Hepatocyte (in vitro differentiated cells): ENCODE measurements at regions not wholly inside any gene's neighbourhood (a gene's known extent, or its start where the extent isn't known, plus 50 kb on each side); places are given as distances from the start of the nearest gene placed in this dataset.

ENCODE experiments used
- DNase-seq: peaks from one replicate; pipeline ENCODE4 v3.0.0-alpha.2; 2016; ENCODE audit warnings: low spot score
- H2AFZ ChIP-seq: fragments of 200-600 bp; sonication (generic); 2 replicates; pipeline ENCODE4 v1.6.0; 2016; ENCODE audit warnings: antibody characterized with exemption, mild to moderate bottlenecking
- H3K27ac ChIP-seq: fragments of 200-600 bp; sonication (generic); 2 replicates; pipeline ENCODE4 v1.5.1; 2016; ENCODE audit warnings: mild to moderate bottlenecking
- H3K27me3 ChIP-seq: fragments of 200-600 bp; sonication (generic); 2 replicates; pipeline ENCODE4 v1.6.1; 2016
- H3K36me3 ChIP-seq: fragments of 200-600 bp; sonication (generic); replicated peaks from 2 replicates; pipeline ENCODE4 v1.5.1; 2016; ENCODE audit warnings: low read depth; ENCODE audit not compliant: insufficient read depth
- H3K4me1 ChIP-seq: fragments of 200-600 bp; sonication (generic); 2 replicates; pipeline ENCODE4 v1.5.1; 2016; ENCODE audit warnings: mild to moderate bottlenecking, moderate library complexity; ENCODE audit not compliant: insufficient read depth
- H3K4me2 ChIP-seq: fragments of 200-600 bp; sonication (generic); 2 replicates; pipeline ENCODE4 v1.6.0; 2016
- H3K4me3 ChIP-seq: fragments of 200-600 bp; sonication (generic); 2 replicates; pipeline ENCODE4 v1.5.1; 2016; ENCODE audit warnings: mild to moderate bottlenecking
- H3K79me2 ChIP-seq: fragments of 200-600 bp; sonication (generic); 2 replicates; pipeline ENCODE4 v1.6.0; 2017; ENCODE audit warnings: mild to moderate bottlenecking
- H3K9me2 ChIP-seq: fragments of 200-600 bp; sonication (generic); replicated peaks from 2 replicates; pipeline ENCODE4 v1.6.0; 2017; ENCODE audit warnings: mild to moderate bottlenecking; ENCODE audit not compliant: insufficient read depth
- H3K9me3 ChIP-seq: fragments of 200-600 bp; sonication (generic); 2 replicates; pipeline ENCODE4 v1.5.1; 2016; ENCODE audit warnings: low read depth, mild to moderate bottlenecking
- H4K20me1 ChIP-seq: fragments of 200-600 bp; sonication (generic); 2 replicates; pipeline ENCODE4 v1.6.0; 2016; ENCODE audit warnings: mild to moderate bottlenecking; ENCODE audit not compliant: insufficient read depth, poor library complexity, severe bottlenecking
- EZH2 ChIP-seq: fragments of 200-600 bp; sonication (generic); IDR thresholded peaks from 2 replicates; pipeline ENCODE4 v1.6.1; 2016; ENCODE audit warnings: antibody characterized with exemption, mild to moderate bottlenecking, borderline replicate concordance
- EZH2phosphoT487 ChIP-seq: fragments of 200-600 bp; sonication (generic); IDR thresholded peaks from one replicate; pipeline ENCODE4 v1.6.1; 2018; ENCODE audit warnings: antibody characterized with exemption, mild to moderate bottlenecking, low read depth, moderate library complexity; ENCODE audit not compliant: unreplicated experiment, severe bottlenecking
- WGBS: methylation state at CpG from one replicate; pipeline ENCODE4 v1.1.6; 2016; ENCODE audit warnings: low lambda C conversion rate; ENCODE audit errors: missing lambda C conversion rate; 5-methylcytosine and 5-hydroxymethylcytosine counted together
- TF ChIP-seq, protein P1 (sequence below): fragments of 200-600 bp; sonication (generic); IDR thresholded peaks from 2 replicates; pipeline ENCODE4 v1.5.1; 2016; ENCODE audit warnings: antibody characterized with exemption, mild to moderate bottlenecking; ENCODE audit not compliant: poor library complexity

DNA sequence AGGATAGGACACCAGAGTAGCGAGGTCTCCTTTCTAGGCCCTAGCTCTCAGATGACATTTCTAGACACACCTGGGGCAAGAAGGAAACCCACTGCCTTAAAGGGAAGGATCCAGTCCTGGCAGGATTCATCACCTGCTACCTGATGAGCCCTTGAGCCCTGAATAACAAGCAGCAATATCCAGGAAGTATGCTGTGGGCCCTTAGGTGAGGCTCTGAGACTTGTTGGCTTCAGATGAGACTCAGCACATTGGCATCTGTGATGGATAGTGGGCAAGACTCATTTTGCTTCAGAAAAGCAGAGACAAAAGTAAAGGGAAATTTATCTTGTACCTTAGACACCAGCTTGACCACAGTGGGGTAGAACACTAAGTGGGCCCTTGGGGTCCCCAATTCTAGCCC, 238.4 kb upstream of the MEOX2 start:
- DNase-seq = no peak
- H3K79me2 ChIP-seq = no peaks in the 10 kb centered on the region
- no peaks in the 10 kb centered on the region for H4K20me1 ChIP-seq
- WGBS = 94% methylated on average over 1 of the region's 1 CpG
- H3K4me3 ChIP-seq = no peak overlapping the region
- H3K4me2 ChIP-seq = no peak overlapping the region
- no peaks in the 10 kb centered on the region for H3K27me3 ChIP-seq
- TF ChIP-seq EZH2 (no peak), EZH2phosphoT487 (no peak)
- TF ChIP-seq, protein P1, sequence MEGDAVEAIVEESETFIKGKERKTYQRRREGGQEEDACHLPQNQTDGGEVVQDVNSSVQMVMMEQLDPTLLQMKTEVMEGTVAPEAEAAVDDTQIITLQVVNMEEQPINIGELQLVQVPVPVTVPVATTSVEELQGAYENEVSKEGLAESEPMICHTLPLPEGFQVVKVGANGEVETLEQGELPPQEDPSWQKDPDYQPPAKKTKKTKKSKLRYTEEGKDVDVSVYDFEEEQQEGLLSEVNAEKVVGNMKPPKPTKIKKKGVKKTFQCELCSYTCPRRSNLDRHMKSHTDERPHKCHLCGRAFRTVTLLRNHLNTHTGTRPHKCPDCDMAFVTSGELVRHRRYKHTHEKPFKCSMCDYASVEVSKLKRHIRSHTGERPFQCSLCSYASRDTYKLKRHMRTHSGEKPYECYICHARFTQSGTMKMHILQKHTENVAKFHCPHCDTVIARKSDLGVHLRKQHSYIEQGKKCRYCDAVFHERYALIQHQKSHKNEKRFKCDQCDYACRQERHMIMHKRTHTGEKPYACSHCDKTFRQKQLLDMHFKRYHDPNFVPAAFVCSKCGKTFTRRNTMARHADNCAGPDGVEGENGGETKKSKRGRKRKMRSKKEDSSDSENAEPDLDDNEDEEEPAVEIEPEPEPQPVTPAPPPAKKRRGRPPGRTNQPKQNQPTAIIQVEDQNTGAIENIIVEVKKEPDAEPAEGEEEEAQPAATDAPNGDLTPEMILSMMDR = no peak
- no peaks in the 10 kb centered on the region for H3K9me3 ChIP-seq
- no peak overlapping the region for H3K27ac ChIP-seq
- H3K36me3 ChIP-seq = no peaks in the 10 kb centered on the region
- no peaks in the 10 kb centered on the region for H3K9me2 ChIP-seq
- no peaks in the 10 kb centered on the region for H3K4me1 ChIP-seq
- H2AFZ ChIP-seq = no peak overlapping the region

DNA sequence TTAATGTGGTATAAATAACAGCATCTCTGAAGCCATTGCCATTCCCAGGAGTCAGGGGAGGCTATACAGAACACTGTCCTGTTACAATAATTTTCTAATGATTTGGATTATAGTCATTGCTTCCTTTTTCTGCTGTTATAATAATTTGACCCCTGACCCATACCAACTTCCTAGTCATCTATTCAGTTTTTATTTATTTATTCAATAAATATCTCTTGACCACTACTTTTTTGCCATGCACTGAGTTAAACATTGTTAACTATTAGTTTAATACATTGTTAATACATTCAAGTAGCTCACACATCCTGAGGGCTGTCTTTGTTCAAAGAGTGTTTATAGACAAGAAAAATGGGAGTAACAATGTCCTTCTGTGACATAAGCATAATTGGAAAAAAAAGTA, 235.5 kb upstream of the MEOX2 start:
- H3K36me3 ChIP-seq = no peaks in the 10 kb centered on the region
- H3K9me3 ChIP-seq = no peaks in the 10 kb centered on the region
- no peak overlapping the region for H2AFZ ChIP-seq
- H3K4me1 ChIP-seq = no peaks in the 10 kb centered on the region
- no peaks in the 10 kb centered on the region for H3K27me3 ChIP-seq
- no peak for DNase-seq
- no peak overlapping the region for H3K4me3 ChIP-seq
- no peak overlapping the region for H3K4me2 ChIP-seq
- no peaks in the 10 kb centered on the region for H4K20me1 ChIP-seq
- TF ChIP-seq, protein P1 = no peak
- TF ChIP-seq EZH2 (no peak), EZH2phosphoT487 (no peak)
- H3K79me2 ChIP-seq = no peaks in the 10 kb centered on the region
- H3K27ac ChIP-seq = no peak overlapping the region
- H3K9me2 ChIP-seq = no peaks in the 10 kb centered on the region

DNA sequence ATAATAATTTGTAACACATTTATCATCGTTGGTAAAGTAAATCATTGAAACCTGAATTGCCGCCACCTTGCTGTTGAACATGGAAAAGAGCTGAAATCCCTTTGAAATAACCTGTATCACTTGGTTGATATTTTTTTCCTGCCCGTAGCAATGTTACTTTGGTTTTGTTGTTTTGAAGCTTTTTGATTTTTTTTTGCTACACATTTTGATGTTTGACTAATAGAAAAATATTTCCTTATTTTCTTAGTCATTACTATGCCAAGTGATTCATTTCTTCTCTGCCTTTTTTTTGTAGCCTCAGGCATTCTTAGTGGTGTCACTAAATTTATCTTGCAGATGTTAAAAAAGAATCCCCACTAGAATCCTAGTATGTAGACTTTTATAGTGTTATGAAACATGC, 235.1 kb upstream of the MEOX2 start:
- Histone ChIP-seq H4K20me1 (no peaks in the 10 kb centered on the region), H3K9me3 (no peaks in the 10 kb centered on the region), H3K79me2 (no peaks in the 10 kb centered on the region), H3K4me3 (no peak overlapping the region), H3K4me1 (no peaks in the 10 kb centered on the region), H3K9me2 (no peaks in the 10 kb centered on the region), H3K4me2 (no peak overlapping the region), H3K36me3 (no peaks in the 10 kb centered on the region), H3K27me3 (no peaks in the 10 kb centered on the region), H3K27ac (no peak overlapping the region), H2AFZ (no peak overlapping the region)
- no peak for DNase-seq
- WGBS = 78% methylated on average over 3 of the region's 3 CpGs
- TF ChIP-seq, protein P1 = no peak
- no peak for TF ChIP-seq EZH2phosphoT487
- no peak for TF ChIP-seq EZH2

DNA sequence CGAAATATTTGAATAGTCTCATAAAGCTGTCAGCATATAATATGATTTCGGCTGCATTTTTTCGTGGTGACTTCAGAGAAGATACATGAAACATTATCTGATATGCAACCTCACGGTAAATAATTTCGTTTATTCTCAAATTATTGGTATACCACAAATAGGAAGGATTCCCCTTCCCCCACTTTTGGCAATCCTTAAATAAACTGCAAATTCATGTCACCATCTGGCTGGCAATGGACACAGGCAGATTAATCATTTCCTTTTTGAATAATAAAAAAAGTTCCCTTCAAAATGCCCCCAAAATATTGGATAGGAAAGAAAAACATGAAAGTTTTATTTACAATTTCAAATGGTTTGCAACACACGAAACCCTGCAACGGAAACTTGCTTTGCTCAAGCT, 234.5 kb upstream of the MEOX2 start:
- DNase-seq = no peak
- Histone ChIP-seq H3K36me3 (no peaks in the 10 kb centered on the region), H2AFZ (no peak overlapping the region), H3K9me2 (no peaks in the 10 kb centered on the region), H3K4me1 (no peaks in the 10 kb centered on the region), H3K4me3 (no peak overlapping the region), H4K20me1 (no peaks in the 10 kb centered on the region), H3K9me3 (no peaks in the 10 kb centered on the region), H3K27me3 (no peaks in the 10 kb centered on the region), H3K4me2 (no peak overlapping the region), H3K79me2 (no peaks in the 10 kb centered on the region), H3K27ac (no peak overlapping the region)
- TF ChIP-seq EZH2 = no peak
- no peak for TF ChIP-seq EZH2phosphoT487
- WGBS = 90% methylated on average over 7 of the region's 7 CpGs
